ENCODE measurements at regions not wholly inside any gene's neighbourhood (a gene's known extent, or its start where the extent isn't known, plus 50 kb on each side); places are given as distances from the start of the nearest gene placed in this dataset.

- TF ChIP-seq YY1 (IDR thresholded peaks at IDR 0.05; ENCODE audit: borderline replicate concordance in 1 of 3, control insufficient read depth in 1 of 3, extremely low read depth in 1 of 3, insufficient read depth in 3 of 3, insufficient read length in 1 of 3, insufficient replicate concordance in 2 of 3, low read depth in 1 of 3, low read length in 2 of 3), result no peak
- no peak for TF ChIP-seq ZNF609 (CRISPR knock-in tag; IDR thresholded peaks at IDR 0.05; ENCODE audit: borderline replicate concordance)
Measured at GRCh38 chr4:10977534-10977933, 293.0 kb upstream of the CLNK start.
